K562 (cell line): ENCODE measurements at regions not wholly inside any gene's neighbourhood (a gene's known extent, or its start where the extent isn't known, plus 50 kb on each side); places are given as distances from the start of the nearest gene placed in this dataset.

Experiments
- DIDO1 ChIP-seq: fragments of 450-650 bp; IDR thresholded peaks from 2 replicates; pipeline ENCODE4 v1.6.1; 2016; ENCODE audit warnings: low read depth, missing biosample characterization, missing genetic modification characterization
- E4F1 ChIP-seq: fragments of 250-450 bp; sonication (Bioruptor Pico); IDR thresholded peaks from 2 replicates; pipeline ENCODE4 v1.5.0; 2021; ENCODE audit warnings: mild to moderate bottlenecking, borderline replicate concordance
- ELF4 ChIP-seq: fragments of 450-650 bp; formaldehyde crosslinking; IDR thresholded peaks from 2 replicates; pipeline ENCODE4 v1.4.0; 2022; ENCODE audit warnings: missing genetic modification characterization
- ELK3 ChIP-seq: fragments of 450-650 bp; formaldehyde crosslinking; IDR thresholded peaks from 2 replicates; pipeline ENCODE4 v1.4.0; 2020; ENCODE audit warnings: mild to moderate bottlenecking
- MLLT1 ChIP-seq, 2 experiments: fragments of 450-650 bp; IDR thresholded peaks; 2 replicates each; pipeline ENCODE4 v1.6.1; 2016
- SIN3B ChIP-seq: fragments of 450-650 bp; IDR thresholded peaks from 2 replicates; pipeline ENCODE4 v1.6.1; 2017; ENCODE audit warnings: low read depth, mild to moderate bottlenecking, moderate library complexity
- ZBTB11 ChIP-seq, 3 experiments: fragments of 200-800 bp in 1 of 3; fragments of 250-450 bp in 1 of 3; fragments of 450-650 bp in 1 of 3; sonication (Bioruptor Pico) in 1 of 3; sonication (Bioruptor generic) in 1 of 3; formaldehyde crosslinking in 1 of 3; IDR thresholded peaks; 2 replicates each; pipeline versions ENCODE4 v1.6.1 to v1.8.0; 2016 to 2022; ENCODE audit warnings: mild to moderate bottlenecking in 2 of 3, missing genetic modification characterization in 2 of 3, missing compliant biosample characterization in 1 of 3, moderate library complexity in 1 of 3
- ZNF316 ChIP-seq: fragments of 450-650 bp; IDR thresholded peaks from 2 replicates; pipeline ENCODE4 v1.6.1; 2016
- ZNF354B ChIP-seq: fragments of 250-450 bp; sonication (Bioruptor Pico); IDR thresholded peaks from 2 replicates; pipeline ENCODE4 v1.4.0; 2020

DNA sequence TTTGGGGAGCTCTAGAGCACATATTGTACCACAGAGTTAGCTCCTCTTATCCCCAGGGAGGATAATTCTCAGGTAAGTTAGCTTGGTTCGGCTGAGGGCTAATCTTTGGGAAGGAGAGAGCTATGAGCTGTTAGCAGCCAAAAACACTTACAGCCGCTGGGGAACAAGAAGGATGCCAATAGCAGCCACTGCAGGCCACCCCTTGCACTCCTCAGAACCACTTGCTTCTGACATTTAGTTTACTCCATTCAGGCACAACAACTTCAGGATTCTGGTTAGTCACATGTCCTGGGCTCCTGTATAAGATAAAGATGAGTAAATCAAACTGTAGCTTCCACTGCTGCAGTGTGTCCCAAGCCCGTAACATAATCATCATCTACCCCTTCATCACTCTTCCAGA lies 212.6 kb upstream of the ADGRL2 start (continued):
- TF ChIP-seq E4F1 (CRISPR knock-in tag), result no peak
- no peak for TF ChIP-seq MLLT1 (IDR thresholded peaks at IDR 0.05)
- no peak for TF ChIP-seq ZNF316
- no peak for TF ChIP-seq DIDO1 (tag)
- no peak for TF ChIP-seq ZNF354B (CRISPR knock-in tag)
- TF ChIP-seq SIN3B, result no peak
- TF ChIP-seq ELF4, result no peak
- no peak for TF ChIP-seq ZBTB11 (CRISPR knock-in tag; IDR thresholded peaks at IDR 0.05)
- no peak for TF ChIP-seq ELK3 (CRISPR knock-in tag)
